WTC11 (cell line): ENCODE measurements at regions not wholly inside any gene's neighbourhood (a gene's known extent, or its start where the extent isn't known, plus 50 kb on each side); places are given as distances from the start of the nearest gene placed in this dataset.

Source experiments
- ARID4B ChIP-seq: sonication (generic); formaldehyde crosslinking; IDR thresholded peaks from 2 replicates; pipeline ENCODE4 v1.8.0; 2023; ENCODE audit warnings: missing genetic modification reagents, mild to moderate bottlenecking, borderline replicate concordance
- CTCF ChIP-seq: fragments of 200-600 bp; IDR thresholded peaks from 2 replicates; pipeline ENCODE4 v1.8.0; 2022; ENCODE audit warnings: antibody characterized with exemption
- ERG ChIP-seq: fragments of 250-450 bp; sonication (Bioruptor Pico); IDR thresholded peaks from 2 replicates; pipeline ENCODE4 v1.8.0; 2021; ENCODE audit warnings: mild to moderate bottlenecking
- FOXP4 ChIP-seq: sonication (generic); formaldehyde crosslinking; IDR thresholded peaks from 2 replicates; pipeline ENCODE4 v1.8.0; 2022; ENCODE audit warnings: mild to moderate bottlenecking, missing genetic modification reagents
- HMGXB4 ChIP-seq: sonication (generic); formaldehyde crosslinking; IDR thresholded peaks from 2 replicates; pipeline ENCODE4 v1.8.1; 2023; ENCODE audit warnings: mild to moderate bottlenecking, moderate library complexity, missing genetic modification reagents
- KAT7 ChIP-seq: sonication (generic); formaldehyde crosslinking; IDR thresholded peaks from 2 replicates; pipeline ENCODE4 v1.8.1; 2023; ENCODE audit warnings: missing genetic modification reagents, mild to moderate bottlenecking, borderline replicate concordance
- MAX ChIP-seq: sonication (generic); formaldehyde crosslinking; IDR thresholded peaks from 2 replicates; pipeline ENCODE4 v1.8.0; 2022; ENCODE audit warnings: mild to moderate bottlenecking, missing genetic modification reagents
- MLX ChIP-seq: sonication (generic); formaldehyde crosslinking; IDR thresholded peaks from 2 replicates; pipeline ENCODE4 v1.8.1; 2023; ENCODE audit warnings: mild to moderate bottlenecking, missing genetic modification reagents, moderate library complexity
- NFE2L1 ChIP-seq: sonication (generic); formaldehyde crosslinking; IDR thresholded peaks from 2 replicates; pipeline ENCODE4 v1.8.1; 2023; ENCODE audit warnings: missing genetic modification reagents
- SP1 ChIP-seq: sonication (generic); formaldehyde crosslinking; conservative IDR thresholded peaks from 2 replicates; pipeline ENCODE4 v1.8.1; 2022; ENCODE audit warnings: missing genetic modification reagents
- TCF7 ChIP-seq: sonication (generic); formaldehyde crosslinking; IDR thresholded peaks from 2 replicates; pipeline ENCODE4 v1.8.0; 2022; ENCODE audit warnings: mild to moderate bottlenecking, low read depth, missing genetic modification reagents, moderate library complexity
- TEAD4 ChIP-seq: sonication (generic); formaldehyde crosslinking; IDR thresholded peaks from 2 replicates; pipeline ENCODE4 v1.8.0; 2022; ENCODE audit warnings: mild to moderate bottlenecking, missing genetic modification reagents
- ZNF423 ChIP-seq: fragments of 250-450 bp; sonication (Bioruptor Pico); IDR thresholded peaks from 2 replicates; pipeline ENCODE4 v2.1.2; 2022; ENCODE audit warnings: mild to moderate bottlenecking, moderate library complexity
- ZNF532 ChIP-seq: fragments of 250-450 bp; sonication (Bioruptor Pico); IDR thresholded peaks from 2 replicates; pipeline ENCODE4 v1.9.0; 2021; ENCODE audit warnings: mild to moderate bottlenecking, borderline replicate concordance

GRCh38 chr3:105274536-105274935, 92.2 kb upstream of the ALCAM start:
- no peak for TF ChIP-seq MAX
- TF ChIP-seq MLX (CRISPR knock-in tag): no peak
- TF ChIP-seq SP1 (CRISPR knock-in tag): no peak
- TF ChIP-seq CTCF: no peak
- TF ChIP-seq FOXP4 (CRISPR knock-in tag): no peak
- TF ChIP-seq ZNF532 (CRISPR knock-in tag): no peak
- no peak for TF ChIP-seq TCF7 (CRISPR knock-in tag)
- TF ChIP-seq ZNF423 (CRISPR knock-in tag): no peak
- TF ChIP-seq KAT7 (CRISPR knock-in tag): no peak
- no peak for TF ChIP-seq ERG (CRISPR knock-in tag)
- no peak for TF ChIP-seq TEAD4 (CRISPR knock-in tag)
- TF ChIP-seq HMGXB4 (CRISPR knock-in tag): no peak
- TF ChIP-seq NFE2L1 (CRISPR knock-in tag): no peak
- TF ChIP-seq ARID4B (CRISPR knock-in tag): no peak
